WTC11 (cell line): ENCODE measurements at regions not wholly inside any gene's neighbourhood (a gene's known extent, or its start where the extent isn't known, plus 50 kb on each side); places are given as distances from the start of the nearest gene placed in this dataset.

ENCODE experiments used
- ATAC-seq: fragments of 200-7000 bp; cut with Tn5 transposase; 2 replicates; pipeline ENCODE4 v1.10.0; 2021; ENCODE audit warnings: mild to moderate bottlenecking, moderate library complexity
- CTCF ChIA-PET: fragments of 300-600 bp; sonication (Branson Sonifier 250); formaldehyde crosslinking; loops from one replicate; lab custom pipeline; 2021; ENCODE audit warnings: antibody characterized with exemption; lab: Charles Lee
- POLR2A ChIA-PET: fragments of 350-600 bp; sonication (Branson Sonifier 250); formaldehyde crosslinking; loops from one replicate; lab custom pipeline; 2021; ENCODE audit warnings: antibody characterized with exemption; lab: Charles Lee
- DNase-seq: peaks from one replicate; pipeline ENCODE4 v3.0.0; 2021; ENCODE audit warnings: low spot score
- H3K27ac Mint-ChIP-seq: 2 replicates; pipeline ENCODE4 v1.8.0; 2021; ENCODE audit warnings: mixed read lengths
- H3K27me3 Mint-ChIP-seq: 2 replicates; pipeline ENCODE4 v1.8.0; 2021; ENCODE audit warnings: low read depth, mild to moderate bottlenecking, moderate library complexity, mixed read lengths
- H3K36me3 Mint-ChIP-seq: 2 replicates; pipeline ENCODE4 v1.8.0; 2021; ENCODE audit warnings: mixed read lengths
- H3K4me1 Mint-ChIP-seq: 2 replicates; pipeline ENCODE4 v1.8.0; 2022; ENCODE audit warnings: mixed read lengths
- H3K4me3 Mint-ChIP-seq: 2 replicates; pipeline ENCODE4 v1.8.0; 2021; ENCODE audit warnings: mild to moderate bottlenecking, moderate library complexity, mixed read lengths
- H3K9me3 Mint-ChIP-seq: 2 replicates; pipeline ENCODE4 v1.8.0; 2021; ENCODE audit warnings: mixed read lengths
- CREB1 ChIP-seq: sonication (generic); formaldehyde crosslinking; IDR thresholded peaks from 2 replicates; pipeline ENCODE4 v1.8.0; 2023; ENCODE audit warnings: mild to moderate bottlenecking, missing genetic modification reagents
- CREM ChIP-seq: sonication (generic); formaldehyde crosslinking; IDR thresholded peaks from 2 replicates; pipeline ENCODE4 v1.8.1; 2022; ENCODE audit warnings: mild to moderate bottlenecking, missing genetic modification reagents, moderate library complexity
- CTCF ChIP-seq: fragments of 200-600 bp; IDR thresholded peaks from 2 replicates; pipeline ENCODE4 v1.8.0; 2022; ENCODE audit warnings: antibody characterized with exemption
- E2F5 ChIP-seq: sonication (generic); formaldehyde crosslinking; IDR thresholded peaks from 2 replicates; pipeline ENCODE4 v1.8.1; 2022; ENCODE audit warnings: mild to moderate bottlenecking, moderate library complexity, missing genetic modification reagents
- EMX1 ChIP-seq: fragments of 250-450 bp; sonication (Bioruptor Pico); IDR thresholded peaks from 2 replicates; pipeline ENCODE4 v1.8.0; 2021; ENCODE audit warnings: mild to moderate bottlenecking
- ETV6 ChIP-seq: sonication (generic); formaldehyde crosslinking; IDR thresholded peaks from 2 replicates; pipeline ENCODE4 v1.8.1; 2022; ENCODE audit warnings: mild to moderate bottlenecking, missing genetic modification reagents
- JUN ChIP-seq: sonication (generic); formaldehyde crosslinking; IDR thresholded peaks from 2 replicates; pipeline ENCODE4 v1.8.0; 2023; ENCODE audit warnings: mild to moderate bottlenecking, missing genetic modification reagents
- KAT7 ChIP-seq: sonication (generic); formaldehyde crosslinking; IDR thresholded peaks from 2 replicates; pipeline ENCODE4 v1.8.1; 2023; ENCODE audit warnings: missing genetic modification reagents, mild to moderate bottlenecking, borderline replicate concordance
- MLX ChIP-seq: sonication (generic); formaldehyde crosslinking; IDR thresholded peaks from 2 replicates; pipeline ENCODE4 v1.8.1; 2023; ENCODE audit warnings: mild to moderate bottlenecking, missing genetic modification reagents, moderate library complexity
- MYBL2 ChIP-seq: sonication (generic); formaldehyde crosslinking; IDR thresholded peaks from 2 replicates; pipeline ENCODE4 v1.8.1; 2023; ENCODE audit warnings: mild to moderate bottlenecking, moderate library complexity, missing genetic modification reagents
- SMAD3 ChIP-seq: sonication (generic); formaldehyde crosslinking; IDR thresholded peaks from 2 replicates; pipeline ENCODE4 v1.8.0; 2022; ENCODE audit warnings: missing genetic modification reagents, mild to moderate bottlenecking, borderline replicate concordance
- SMAD4 ChIP-seq: sonication (generic); formaldehyde crosslinking; IDR thresholded peaks from 2 replicates; pipeline ENCODE4 v1.8.0; 2022; ENCODE audit warnings: mild to moderate bottlenecking, missing genetic modification reagents
- SOX15 ChIP-seq: fragments of 250-450 bp; sonication (Bioruptor Pico); IDR thresholded peaks from 2 replicates; pipeline ENCODE4 v1.9.0; 2021; ENCODE audit warnings: mild to moderate bottlenecking
- SP1 ChIP-seq: sonication (generic); formaldehyde crosslinking; conservative IDR thresholded peaks from 2 replicates; pipeline ENCODE4 v1.8.1; 2022; ENCODE audit warnings: missing genetic modification reagents
- TCF7 ChIP-seq: sonication (generic); formaldehyde crosslinking; IDR thresholded peaks from 2 replicates; pipeline ENCODE4 v1.8.0; 2022; ENCODE audit warnings: mild to moderate bottlenecking, low read depth, missing genetic modification reagents, moderate library complexity
- TEAD1 ChIP-seq: sonication (generic); formaldehyde crosslinking; IDR thresholded peaks from 2 replicates; pipeline ENCODE4 v1.8.0; 2022; ENCODE audit warnings: mild to moderate bottlenecking, missing genetic modification reagents
- TP53 ChIP-seq: sonication (generic); formaldehyde crosslinking; IDR thresholded peaks from 2 replicates; pipeline ENCODE4 v1.8.1; 2023; ENCODE audit warnings: mild to moderate bottlenecking, missing genetic modification reagents
- ZNF232 ChIP-seq: sonication (generic); formaldehyde crosslinking; IDR thresholded peaks from 2 replicates; pipeline ENCODE4 v1.8.0; 2022; ENCODE audit warnings: mild to moderate bottlenecking, missing genetic modification reagents
- ZNF263 ChIP-seq: sonication (generic); formaldehyde crosslinking; IDR thresholded peaks from 2 replicates; pipeline ENCODE4 v1.8.1; 2022; ENCODE audit warnings: low read depth, mild to moderate bottlenecking, moderate library complexity, missing genetic modification reagents
- ZNF423 ChIP-seq: fragments of 250-450 bp; sonication (Bioruptor Pico); IDR thresholded peaks from 2 replicates; pipeline ENCODE4 v2.1.2; 2022; ENCODE audit warnings: mild to moderate bottlenecking, moderate library complexity
- ZNF425 ChIP-seq: fragments of 250-450 bp; sonication (Bioruptor Pico); conservative IDR thresholded peaks from 2 replicates; pipeline ENCODE4 v1.9.0; 2021; ENCODE audit warnings: mild to moderate bottlenecking
- ZNF532 ChIP-seq: fragments of 250-450 bp; sonication (Bioruptor Pico); IDR thresholded peaks from 2 replicates; pipeline ENCODE4 v1.9.0; 2021; ENCODE audit warnings: mild to moderate bottlenecking, borderline replicate concordance
- TF ChIP-seq, protein P1 (sequence below): sonication (generic); formaldehyde crosslinking; IDR thresholded peaks from 2 replicates; pipeline ENCODE4 v1.8.0; 2023; ENCODE audit warnings: missing genetic modification reagents, mild to moderate bottlenecking, borderline replicate concordance
- TF ChIP-seq, protein P2 (sequence below): fragments of 250-450 bp; sonication (Bioruptor Pico); IDR thresholded peaks from 2 replicates; pipeline ENCODE4 v1.8.0; 2021; ENCODE audit warnings: mild to moderate bottlenecking

- TF ChIP-seq ZNF425 (no peak), TEAD1 (no peak), MYBL2 (CRISPR knock-in tag) (no peak), CTCF (no peak), TCF7 (CRISPR knock-in tag) (no peak), EMX1 (CRISPR knock-in tag) (no peak), ZNF423 (CRISPR knock-in tag) (no peak), ETV6 (no peak), E2F5 (CRISPR knock-in tag) (no peak), SMAD3 (no peak), ZNF532 (no peak)
- TF ChIP-seq, protein P1, sequence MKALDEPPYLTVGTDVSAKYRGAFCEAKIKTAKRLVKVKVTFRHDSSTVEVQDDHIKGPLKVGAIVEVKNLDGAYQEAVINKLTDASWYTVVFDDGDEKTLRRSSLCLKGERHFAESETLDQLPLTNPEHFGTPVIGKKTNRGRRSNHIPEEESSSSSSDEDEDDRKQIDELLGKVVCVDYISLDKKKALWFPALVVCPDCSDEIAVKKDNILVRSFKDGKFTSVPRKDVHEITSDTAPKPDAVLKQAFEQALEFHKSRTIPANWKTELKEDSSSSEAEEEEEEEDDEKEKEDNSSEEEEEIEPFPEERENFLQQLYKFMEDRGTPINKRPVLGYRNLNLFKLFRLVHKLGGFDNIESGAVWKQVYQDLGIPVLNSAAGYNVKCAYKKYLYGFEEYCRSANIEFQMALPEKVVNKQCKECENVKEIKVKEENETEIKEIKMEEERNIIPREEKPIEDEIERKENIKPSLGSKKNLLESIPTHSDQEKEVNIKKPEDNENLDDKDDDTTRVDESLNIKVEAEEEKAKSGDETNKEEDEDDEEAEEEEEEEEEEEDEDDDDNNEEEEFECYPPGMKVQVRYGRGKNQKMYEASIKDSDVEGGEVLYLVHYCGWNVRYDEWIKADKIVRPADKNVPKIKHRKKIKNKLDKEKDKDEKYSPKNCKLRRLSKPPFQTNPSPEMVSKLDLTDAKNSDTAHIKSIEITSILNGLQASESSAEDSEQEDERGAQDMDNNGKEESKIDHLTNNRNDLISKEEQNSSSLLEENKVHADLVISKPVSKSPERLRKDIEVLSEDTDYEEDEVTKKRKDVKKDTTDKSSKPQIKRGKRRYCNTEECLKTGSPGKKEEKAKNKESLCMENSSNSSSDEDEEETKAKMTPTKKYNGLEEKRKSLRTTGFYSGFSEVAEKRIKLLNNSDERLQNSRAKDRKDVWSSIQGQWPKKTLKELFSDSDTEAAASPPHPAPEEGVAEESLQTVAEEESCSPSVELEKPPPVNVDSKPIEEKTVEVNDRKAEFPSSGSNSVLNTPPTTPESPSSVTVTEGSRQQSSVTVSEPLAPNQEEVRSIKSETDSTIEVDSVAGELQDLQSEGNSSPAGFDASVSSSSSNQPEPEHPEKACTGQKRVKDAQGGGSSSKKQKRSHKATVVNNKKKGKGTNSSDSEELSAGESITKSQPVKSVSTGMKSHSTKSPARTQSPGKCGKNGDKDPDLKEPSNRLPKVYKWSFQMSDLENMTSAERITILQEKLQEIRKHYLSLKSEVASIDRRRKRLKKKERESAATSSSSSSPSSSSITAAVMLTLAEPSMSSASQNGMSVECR (CRISPR knock-in tag): no peak
These were observed 198.4 kb downstream of the DLEU7 start (continued) for GRCh38 chr13:50645092-50645491.

- ATAC-seq (no peak), DNase-seq (no peak)
- ChIA-PET CTCF (no interaction called here), POLR2A (no interaction called here)
- Mint-ChIP-seq H3K36me3 (no peaks in the 10 kb centered on the region), H3K9me3 (no peaks in the 10 kb centered on the region), H3K4me3 (no peak overlapping the region), H3K4me1 (peaks cover 5% of the 10 kb centered on the region), H3K27ac (no peak overlapping the region), H3K27me3 (no peaks in the 10 kb centered on the region)
- TF ChIP-seq TP53 (CRISPR knock-in tag) (no peak), JUN (CRISPR knock-in tag) (no peak), SOX15 (no peak), TCF7 (CRISPR knock-in tag) (no peak), MLX (CRISPR knock-in tag) (no peak), EMX1 (CRISPR knock-in tag) (no peak), ZNF263 (CRISPR knock-in tag) (no peak), ZNF232 (CRISPR knock-in tag) (no peak), KAT7 (CRISPR knock-in tag) (no peak), CREM (CRISPR knock-in tag) (no peak), SP1 (CRISPR knock-in tag) (no peak), SMAD4 (CRISPR knock-in tag) (no peak), CREB1 (no peak)
- TF ChIP-seq, protein P2, sequence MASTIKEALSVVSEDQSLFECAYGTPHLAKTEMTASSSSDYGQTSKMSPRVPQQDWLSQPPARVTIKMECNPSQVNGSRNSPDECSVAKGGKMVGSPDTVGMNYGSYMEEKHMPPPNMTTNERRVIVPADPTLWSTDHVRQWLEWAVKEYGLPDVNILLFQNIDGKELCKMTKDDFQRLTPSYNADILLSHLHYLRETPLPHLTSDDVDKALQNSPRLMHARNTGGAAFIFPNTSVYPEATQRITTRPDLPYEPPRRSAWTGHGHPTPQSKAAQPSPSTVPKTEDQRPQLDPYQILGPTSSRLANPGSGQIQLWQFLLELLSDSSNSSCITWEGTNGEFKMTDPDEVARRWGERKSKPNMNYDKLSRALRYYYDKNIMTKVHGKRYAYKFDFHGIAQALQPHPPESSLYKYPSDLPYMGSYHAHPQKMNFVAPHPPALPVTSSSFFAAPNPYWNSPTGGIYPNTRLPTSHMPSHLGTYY (CRISPR knock-in tag): no peak
These were observed 197.4 kb downstream of the DLEU7 start for GRCh38 chr13:50646070-50646469.
